ENCODE measurements at regions not wholly inside any gene's neighbourhood (a gene's known extent, or its start where the extent isn't known, plus 50 kb on each side); places are given as distances from the start of the nearest gene placed in this dataset.

- DNase-seq = no peak
Measured at GRCh38 chr18:5091741-5092140, 105.3 kb downstream of the AKAIN1 start.

- DNase-seq = no peak
Measured at GRCh38 chr18:5075297-5075696, 121.8 kb downstream of the AKAIN1 start.

- peak; percentile 6 for DNase-seq
Measured at GRCh38 chr18:5073026-5073944, 123.8 kb downstream of the AKAIN1 start.

GRCh38 chr18:5068851-5069250 lies 128.2 kb downstream of the AKAIN1 start:
- no peak for DNase-seq

GRCh38 chr18:5066380-5066977 lies 130.6 kb downstream of the AKAIN1 start:
- DNase-seq = no peak

GRCh38 chr18:5065615-5066014 lies 131.4 kb downstream of the AKAIN1 start:
- no peak for DNase-seq

GRCh38 chr18:5064841-5065370 lies 132.2 kb downstream of the AKAIN1 start:
- DNase-seq = no peak

- DNase-seq = no peak
Measured at GRCh38 chr18:5061785-5062184, 135.3 kb downstream of the AKAIN1 start.

GRCh38 chr18:5060543-5060942 lies 136.5 kb downstream of the AKAIN1 start:
- DNase-seq = no peak

- DNase-seq = no peak
Measured at GRCh38 chr18:5059696-5060032, 137.4 kb downstream of the AKAIN1 start.

GRCh38 chr18:5058768-5059695 lies 138.0 kb downstream of the AKAIN1 start:
- no peak for DNase-seq

GRCh38 chr18:5057386-5058348 lies 139.4 kb downstream of the AKAIN1 start:
- DNase-seq = peak; percentile 9

- no peak for DNase-seq
Measured at GRCh38 chr18:5052491-5052890, 144.6 kb downstream of the AKAIN1 start.

GRCh38 chr18:5051207-5051606 lies 145.8 kb downstream of the AKAIN1 start:
- DNase-seq = no peak

GRCh38 chr18:5049124-5049523 lies 147.9 kb downstream of the AKAIN1 start:
- no peak for DNase-seq

GRCh38 chr18:5040476-5040875 lies 156.6 kb downstream of the AKAIN1 start:
- no peak for DNase-seq

GRCh38 chr18:5036523-5036922 lies 160.5 kb downstream of the AKAIN1 start:
- DNase-seq = no peak

- DNase-seq = no peak
Measured at GRCh38 chr18:5031216-5031615, 165.8 kb downstream of the AKAIN1 start.

- DNase-seq = no peak
Measured at GRCh38 chr18:5030636-5031035, 166.4 kb downstream of the AKAIN1 start.

- DNase-seq = no peak
Measured at GRCh38 chr18:5029592-5029991, 167.5 kb downstream of the AKAIN1 start.

GRCh38 chr18:5024741-5025140 lies 172.3 kb downstream of the AKAIN1 start:
- no peak for DNase-seq

GRCh38 chr18:5021558-5021957 lies 175.5 kb downstream of the AKAIN1 start:
- DNase-seq = no peak
